OCI-LY7 (cell line): ENCODE measurements at regions not wholly inside any gene's neighbourhood (a gene's known extent, or its start where the extent isn't known, plus 50 kb on each side); places are given as distances from the start of the nearest gene placed in this dataset.

ENCODE experiments used
- BruUV-seq: library from RNA; stranded (reverse); fragments of 400-500 nt; replicated peaks from 2 replicates; lab custom pipeline; 2021; lab: Mats Ljungman, UMichigan
- CTCF ChIA-PET: fragments of 300-600 bp; sonication (Branson Sonifier 250); formaldehyde crosslinking; loops from one replicate; lab custom pipeline; 2022; ENCODE audit warnings: antibody characterized with exemption; ENCODE audit not compliant: unreplicated experiment; lab: Charles Lee
- POLR2A ChIA-PET: fragments of 300-600 bp; sonication (Branson Sonifier 250); formaldehyde crosslinking; loops from one replicate; lab custom pipeline; 2022; ENCODE audit warnings: antibody characterized with exemption; lab: Charles Lee
- DNase-seq: peaks from one replicate; pipeline ENCODE4 v3.0.0-alpha.2; 2015; ENCODE audit warnings: low spot score
- H2AFZ ChIP-seq: fragments of 200-600 bp; sonication (generic), shearing (Covaris generic); 2 replicates; pipeline ENCODE4 v1.6.1; 2014; ENCODE audit warnings: mild to moderate bottlenecking, antibody characterized with exemption, low read length, moderate library complexity
- H3K27ac ChIP-seq: fragments of 200-600 bp; sonication (generic); 2 replicates; pipeline ENCODE4 v1.5.1; 2014; ENCODE audit warnings: mixed run types, low read depth, mild to moderate bottlenecking, moderate library complexity, low read length, inconsistent platforms; ENCODE audit not compliant: poor library complexity, severe bottlenecking
- H3K36me3 ChIP-seq: fragments of 200-600 bp; sonication (generic); 2 replicates; pipeline ENCODE4 v1.6.1; 2014; ENCODE audit warnings: mild to moderate bottlenecking, antibody characterized with exemption, low read length, moderate library complexity, mixed read lengths; ENCODE audit not compliant: insufficient read depth
- H3K4me1 ChIP-seq: fragments of 200-600 bp; sonication (generic); 2 replicates; pipeline ENCODE4 v1.5.1; 2014; ENCODE audit warnings: mild to moderate bottlenecking, low read length; ENCODE audit not compliant: insufficient read depth, poor library complexity, severe bottlenecking
- H3K4me2 ChIP-seq: fragments of 200-600 bp; sonication (generic); 2 replicates; pipeline ENCODE4 v1.6.1; 2014; ENCODE audit warnings: mild to moderate bottlenecking, low read length
- H3K4me3 ChIP-seq: fragments of 200-600 bp; sonication (generic); 2 replicates; pipeline ENCODE4 v1.5.1; 2014; ENCODE audit warnings: mild to moderate bottlenecking, low read depth, low read length; ENCODE audit not compliant: poor library complexity, severe bottlenecking
- H3K79me2 ChIP-seq: fragments of 200-600 bp; sonication (generic); 2 replicates; pipeline ENCODE4 v1.6.1; 2016; ENCODE audit warnings: low read depth, mild to moderate bottlenecking, low read length, moderate library complexity, mixed read lengths; ENCODE audit not compliant: insufficient read depth
- H3K9me2 ChIP-seq: fragments of 200-600 bp; sonication (generic); 2 replicates; pipeline ENCODE4 v1.6.1; 2016; ENCODE audit warnings: mild to moderate bottlenecking, low read length, mixed read lengths; ENCODE audit not compliant: insufficient read depth
- H3K9me3 ChIP-seq: fragments of 200-600 bp; sonication (generic); 2 replicates; pipeline ENCODE4 v1.6.1; 2014; ENCODE audit warnings: mild to moderate bottlenecking, mixed run types, low read length, mixed read lengths
- H4K20me1 ChIP-seq: fragments of 200-600 bp; sonication (generic); 2 replicates; pipeline ENCODE4 v1.6.1; 2014; ENCODE audit warnings: mild to moderate bottlenecking, antibody characterized with exemption, low read length, moderate library complexity, mixed read lengths; ENCODE audit not compliant: insufficient read depth
- CTCF ChIP-seq: fragments of 200-600 bp; sonication (generic); conservative IDR thresholded peaks from 2 replicates; pipeline ENCODE4 v1.5.1; 2014; ENCODE audit warnings: mild to moderate bottlenecking, antibody characterized with exemption, low read length, moderate library complexity, mixed read lengths
- EZH2phosphoT487 ChIP-seq: fragments of 200-600 bp; sonication (generic); IDR thresholded peaks from 2 replicates; pipeline ENCODE4 v1.6.1; 2018; ENCODE audit warnings: low read depth, borderline replicate concordance, mild to moderate bottlenecking, mixed run types, antibody characterized with exemption, low read length, moderate library complexity, mixed read lengths
- intact Hi-C: fragments of 100-400 bp; cut with micrococcal nuclease; formaldehyde crosslinking; loops from one replicate; pipeline ENCODE4 v1.10.0; 2022; ENCODE audit not compliant: unreplicated experiment

- Histone ChIP-seq H3K36me3 (no peaks in the 10 kb centered on the region), H4K20me1 (no peaks in the 10 kb centered on the region), H3K79me2 (no peaks in the 10 kb centered on the region), H3K27ac (no peak overlapping the region), H3K9me2 (no peaks in the 10 kb centered on the region), H2AFZ (no peak overlapping the region), H3K4me3 (no peak overlapping the region), H3K9me3 (no peaks in the 10 kb centered on the region), H3K4me2 (no peak overlapping the region), H3K4me1 (no peaks in the 10 kb centered on the region)
- no TSS peak for BruUV-seq
- ChIA-PET POLR2A (interaction anchor here (0.5 to 0.6 kb wide), 2 partner anchors 202 to 307 kb away, joined by 3 to 4 read pairs; no protein-coding TSS in a partner anchor), CTCF (no interaction called here)
- no peak for TF ChIP-seq EZH2phosphoT487
- TF ChIP-seq CTCF: no peak
- DNase-seq: no peak
- intact Hi-C loops: no loop called here
Measured at GRCh38 chr2:122764014-122764413, 1008.6 kb downstream of the TSN start.

GRCh38 chr2:122780251-122780650 lies 1024.8 kb downstream of the TSN start:
- ChIA-PET CTCF (interaction anchor here (0.6 kb wide), 1 partner anchor 1044 kb away, joined by 4 read pairs; the partner anchor contains the start of gene NIFK), POLR2A (interaction anchor here (0.5 kb wide), 1 partner anchor 1081 kb away, joined by 5 read pairs; no protein-coding TSS in a partner anchor)
- H3K36me3 ChIP-seq: no peaks in the 10 kb centered on the region
- no TSS peak for BruUV-seq
- H3K9me3 ChIP-seq: no peaks in the 10 kb centered on the region
- H3K4me2 ChIP-seq: no peak overlapping the region
- no peak overlapping the region for H3K27ac ChIP-seq
- TF ChIP-seq CTCF (no peak), EZH2phosphoT487 (no peak)
- no peaks in the 10 kb centered on the region for H3K9me2 ChIP-seq
- H4K20me1 ChIP-seq: no peaks in the 10 kb centered on the region
- no peaks in the 10 kb centered on the region for H3K4me1 ChIP-seq
- DNase-seq: no peak
- intact Hi-C loops: no loop called here
- H3K79me2 ChIP-seq: no peaks in the 10 kb centered on the region
- no peak overlapping the region for H2AFZ ChIP-seq
- no peak overlapping the region for H3K4me3 ChIP-seq

GRCh38 chr2:122794100-122794499 lies 1038.6 kb downstream of the TSN start:
- H3K4me3 ChIP-seq: no peak overlapping the region
- no peaks in the 10 kb centered on the region for H3K79me2 ChIP-seq
- H3K36me3 ChIP-seq: no peaks in the 10 kb centered on the region
- H2AFZ ChIP-seq: no peak overlapping the region
- CTCF ChIA-PET: no interaction called here
- H3K9me2 ChIP-seq: no peaks in the 10 kb centered on the region
- H3K4me1 ChIP-seq: no peaks in the 10 kb centered on the region
- no peak overlapping the region for H3K4me2 ChIP-seq
- H3K27ac ChIP-seq: no peak overlapping the region
- POLR2A ChIA-PET: no interaction called here
- no peak for DNase-seq
- intact Hi-C loops: no loop called here
- TF ChIP-seq CTCF (no peak), EZH2phosphoT487 (no peak)
- H3K9me3 ChIP-seq: no peaks in the 10 kb centered on the region
- H4K20me1 ChIP-seq: no peaks in the 10 kb centered on the region
- BruUV-seq: no TSS peak
